ENCODE measurements at regions not wholly inside any gene's neighbourhood (a gene's known extent, or its start where the extent isn't known, plus 50 kb on each side); places are given as distances from the start of the nearest gene placed in this dataset.

DNA sequence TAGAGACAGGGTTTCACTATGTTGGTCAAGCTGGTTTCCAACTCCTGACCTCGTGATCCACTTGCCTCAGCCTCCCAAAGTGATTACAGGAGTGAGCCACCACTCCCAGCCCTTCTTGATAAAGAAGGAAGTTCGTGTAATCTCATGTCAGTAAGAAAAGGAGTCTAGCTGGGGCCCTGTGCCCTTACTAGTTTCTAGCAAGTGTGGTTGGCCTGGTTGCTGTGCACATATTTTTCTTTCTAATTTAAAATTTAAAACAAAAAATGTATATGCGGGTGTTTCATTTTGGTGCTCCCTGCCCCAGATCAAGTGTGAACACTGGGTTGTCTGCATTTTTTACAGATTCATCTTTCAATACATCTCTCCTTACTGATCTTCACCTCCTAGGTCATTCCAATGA is 770.8 kb upstream of the TENM4 start:
- Histone ChIP-seq H3K27ac (ENCODE audit: low read depth, low read length) (no peak overlapping the region), H3K9me3 (ENCODE audit: control insufficient read depth, insufficient read depth, low read length) (no peaks in the 10 kb centered on the region), H3K27me3 (ENCODE audit: control insufficient read depth, insufficient read depth, low read length) (no peaks in the 10 kb centered on the region), H3K4me3 (ENCODE audit: low read depth, low read length) (no peak overlapping the region)
- no peak for DNase-seq (ENCODE audit: low read depth, low spot score)
- ChIA-PET POLR2A (interaction anchor here (0.6 kb wide), 1 partner anchor 105 kb away, joined by 6 read pairs; no protein-coding TSS in a partner anchor), CTCF (no interaction called here)
- no peak for TF ChIP-seq CTCF (IDR thresholded peaks at IDR 0.05; ENCODE audit: low read depth, low read length)

GRCh38 chr11:80204021-80204420 is 763.2 kb upstream of the TENM4 start:
- H3K9me3 ChIP-seq (ENCODE audit: control insufficient read depth, insufficient read depth, low read length): no peaks in the 10 kb centered on the region
- no peak for TF ChIP-seq CTCF (IDR thresholded peaks at IDR 0.05; ENCODE audit: low read depth, low read length)
- CTCF ChIA-PET: no interaction called here
- no peaks in the 10 kb centered on the region for H3K27me3 ChIP-seq (ENCODE audit: control insufficient read depth, insufficient read depth, low read length)
- POLR2A ChIA-PET: no interaction called here
- no peak for DNase-seq (ENCODE audit: low read depth, low spot score)
- no peak overlapping the region for H3K27ac ChIP-seq (ENCODE audit: low read depth, low read length)
- no peak overlapping the region for H3K4me3 ChIP-seq (ENCODE audit: low read depth, low read length)

- ChIA-PET CTCF (no interaction called here), POLR2A (no interaction called here)
- Histone ChIP-seq H3K4me3 (ENCODE audit: low read depth, low read length) (no peak overlapping the region), H3K9me3 (ENCODE audit: control insufficient read depth, insufficient read depth, low read length) (no peaks in the 10 kb centered on the region), H3K27me3 (ENCODE audit: control insufficient read depth, insufficient read depth, low read length) (no peaks in the 10 kb centered on the region), H3K27ac (ENCODE audit: low read depth, low read length) (no peak overlapping the region)
- no peak for DNase-seq (ENCODE audit: low read depth, low spot score)
- no peak for TF ChIP-seq CTCF (IDR thresholded peaks at IDR 0.05; ENCODE audit: low read depth, low read length)
Measured at GRCh38 chr11:80196932-80197554, 756.2 kb upstream of the TENM4 start.

DNA sequence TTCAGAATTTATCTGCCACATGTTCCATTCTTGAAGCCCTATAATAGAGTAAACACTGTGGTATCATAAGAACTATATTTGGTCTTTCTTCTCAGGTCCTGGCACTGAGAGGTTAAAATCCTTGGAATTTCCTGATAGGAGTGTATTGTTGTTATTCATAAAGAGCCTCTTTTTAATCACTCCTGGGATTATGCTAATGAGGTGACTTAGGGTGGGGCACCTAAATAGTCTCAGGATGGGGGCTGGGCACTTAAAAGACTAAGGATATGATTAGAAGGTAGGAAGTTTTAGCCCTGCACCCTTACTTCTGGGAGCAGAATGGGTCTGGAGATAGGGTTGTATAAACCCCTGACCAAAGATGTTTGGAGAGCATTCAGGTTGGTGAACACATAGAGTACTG is 755.2 kb upstream of the TENM4 start:
- Histone ChIP-seq H3K27me3 (ENCODE audit: control insufficient read depth, insufficient read depth, low read length) (no peaks in the 10 kb centered on the region), H3K4me3 (ENCODE audit: low read depth, low read length) (no peak overlapping the region), H3K27ac (ENCODE audit: low read depth, low read length) (no peak overlapping the region), H3K9me3 (ENCODE audit: control insufficient read depth, insufficient read depth, low read length) (no peaks in the 10 kb centered on the region)
- no peak for TF ChIP-seq CTCF (IDR thresholded peaks at IDR 0.05; ENCODE audit: low read depth, low read length)
- no peak for DNase-seq (ENCODE audit: low read depth, low spot score)
- ChIA-PET POLR2A (no interaction called here), CTCF (no interaction called here)

DNA sequence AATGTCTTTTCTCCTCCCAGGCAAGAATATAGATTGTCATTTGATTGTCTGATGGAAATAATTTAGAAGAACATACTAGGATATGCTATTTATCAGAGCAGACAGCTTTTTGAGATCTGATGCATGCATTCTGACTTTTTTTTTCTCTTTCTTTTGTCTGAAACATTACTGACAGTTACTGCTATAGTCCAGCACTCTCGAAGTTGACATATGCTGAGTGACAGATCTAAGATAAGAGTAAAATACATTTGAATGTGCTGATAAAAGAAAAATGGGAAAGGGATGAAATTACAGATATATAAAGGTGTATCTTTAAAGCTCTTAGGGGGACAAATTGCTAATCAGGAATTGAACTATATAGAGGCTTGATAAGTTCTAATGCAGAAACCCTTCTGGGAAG is 753.8 kb upstream of the TENM4 start:
- no peak overlapping the region for H3K27ac ChIP-seq (ENCODE audit: low read depth, low read length)
- no peak overlapping the region for H3K4me3 ChIP-seq (ENCODE audit: low read depth, low read length)
- no peak for DNase-seq (ENCODE audit: low read depth, low spot score)
- no peaks in the 10 kb centered on the region for H3K27me3 ChIP-seq (ENCODE audit: control insufficient read depth, insufficient read depth, low read length)
- no peak for TF ChIP-seq CTCF (IDR thresholded peaks at IDR 0.05; ENCODE audit: low read depth, low read length)
- H3K9me3 ChIP-seq (ENCODE audit: control insufficient read depth, insufficient read depth, low read length): no peaks in the 10 kb centered on the region
- ChIA-PET POLR2A (no interaction called here), CTCF (interaction anchor here (0.6 kb wide), 1 partner anchor 40 kb away, joined by 3 read pairs; no protein-coding TSS in a partner anchor)
